ENCODE measurements at regions not wholly inside any gene's neighbourhood (a gene's known extent, or its start where the extent isn't known, plus 50 kb on each side); places are given as distances from the start of the nearest gene placed in this dataset.

DNA sequence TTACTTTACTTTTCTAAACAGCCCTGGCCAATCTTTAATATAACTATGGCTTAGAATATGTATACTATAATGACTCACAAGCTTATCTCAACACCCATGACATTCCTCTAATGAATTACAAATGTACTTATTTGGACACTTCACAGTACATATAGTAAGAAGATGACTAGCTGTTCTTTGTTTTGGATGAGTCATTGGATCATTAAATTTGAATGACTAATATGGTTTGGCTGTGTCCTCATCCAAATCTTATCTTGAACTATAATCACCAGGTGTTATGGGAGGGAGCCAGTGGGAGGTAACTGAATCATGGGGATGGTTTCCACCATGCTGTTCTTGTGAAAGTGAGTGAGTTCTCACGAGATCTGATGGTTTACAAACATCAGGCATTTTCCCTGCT lies 807.5 kb upstream of the SORCS1 start:
- 65 to 67% methylated on average over 1 of the region's 1 CpG for WGBS, 2 donors
- DNase-seq (ENCODE audit: low spot score in 2 of 2) = no peak
- no peak overlapping the region for H3K4me3 ChIP-seq
- H3K9me3 ChIP-seq = no peaks in the 10 kb centered on the region
- no peaks in the 10 kb centered on the region for H3K4me1 ChIP-seq
- no peak overlapping the region for H3K27ac ChIP-seq
- no peaks in the 10 kb centered on the region for H3K36me3 ChIP-seq
- no peaks in the 10 kb centered on the region for H3K27me3 ChIP-seq
- TF ChIP-seq POLR2A (IDR thresholded peaks at IDR 0.05) (no peak), EP300 (IDR thresholded peaks at IDR 0.05) (no peak), CTCF (IDR thresholded peaks at IDR 0.05) (no peak)

DNA sequence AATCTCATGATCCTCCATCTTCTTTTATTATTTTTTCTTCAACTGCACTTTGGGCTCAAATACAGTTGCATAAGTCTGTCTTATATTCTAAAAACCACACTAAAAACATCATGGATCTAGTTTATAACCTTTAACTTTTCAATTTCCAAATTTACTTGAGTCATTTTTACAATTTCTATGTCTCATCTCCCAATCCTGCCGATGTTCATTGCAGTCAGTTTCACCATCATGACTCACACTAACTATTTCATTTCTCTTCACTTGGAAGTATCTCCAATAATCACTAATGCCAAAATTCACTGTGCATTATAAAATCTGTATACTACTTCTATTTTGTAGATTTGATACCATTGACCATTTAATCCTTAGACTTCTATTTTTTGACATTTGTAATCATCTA lies 806.9 kb upstream of the SORCS1 start:
- no peak for TF ChIP-seq CTCF (IDR thresholded peaks at IDR 0.05)
- TF ChIP-seq POLR2A (IDR thresholded peaks at IDR 0.05) = no peak
- no peak for TF ChIP-seq EP300 (IDR thresholded peaks at IDR 0.05)
- Histone ChIP-seq H3K9me3 (no peaks in the 10 kb centered on the region), H3K4me1 (no peaks in the 10 kb centered on the region), H3K27me3 (no peaks in the 10 kb centered on the region), H3K4me3 (no peak overlapping the region), H3K36me3 (no peaks in the 10 kb centered on the region), H3K27ac (no peak overlapping the region)
- WGBS, 2 donors = 86 to 94% methylated on average over 1 of the region's 1 CpG
- DNase-seq (ENCODE audit: low spot score in 2 of 2) = no peak

GRCh38 chr10:107970512-107970911 lies 806.0 kb upstream of the SORCS1 start:
- Histone ChIP-seq H3K9me3 (no peaks in the 10 kb centered on the region), H3K36me3 (no peaks in the 10 kb centered on the region), H3K27ac (no peak overlapping the region), H3K4me1 (no peaks in the 10 kb centered on the region), H3K27me3 (no peaks in the 10 kb centered on the region), H3K4me3 (no peak overlapping the region)
- TF ChIP-seq EP300 (IDR thresholded peaks at IDR 0.05) (no peak), POLR2A (IDR thresholded peaks at IDR 0.05) (no peak), CTCF (IDR thresholded peaks at IDR 0.05) (no peak)
- 77 to 90% methylated on average over 3 of the region's 3 CpGs for WGBS, 2 donors
- no peak for DNase-seq (ENCODE audit: low spot score in 2 of 2)

DNA sequence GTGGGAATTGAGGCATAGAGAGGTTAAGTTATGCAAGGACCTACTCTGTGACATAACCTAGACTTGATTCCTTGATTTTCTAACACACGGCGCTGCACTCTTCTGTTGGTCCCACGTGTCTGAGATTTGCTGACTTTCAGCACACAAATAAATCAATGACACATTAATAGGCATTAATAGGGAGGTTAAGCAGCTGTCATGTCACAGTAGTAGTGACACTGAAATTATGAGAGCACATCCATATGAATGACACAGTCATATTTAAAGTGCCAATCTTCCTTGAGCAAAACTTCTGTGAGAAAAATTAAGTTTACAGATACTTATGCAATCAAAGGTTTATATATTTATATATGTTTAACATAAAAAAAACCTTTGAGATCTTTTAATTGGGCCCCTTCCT lies 805.4 kb upstream of the SORCS1 start:
- no peak for TF ChIP-seq CTCF (IDR thresholded peaks at IDR 0.05)
- Histone ChIP-seq H3K27ac (no peak overlapping the region), H3K4me1 (no peaks in the 10 kb centered on the region), H3K4me3 (no peak overlapping the region), H3K36me3 (no peaks in the 10 kb centered on the region), H3K27me3 (no peaks in the 10 kb centered on the region), H3K9me3 (no peaks in the 10 kb centered on the region)
- DNase-seq (ENCODE audit: low spot score in 2 of 2) = no peak
- WGBS, 2 donors = 84 to 90% methylated on average over 3 of the region's 3 CpGs

DNA sequence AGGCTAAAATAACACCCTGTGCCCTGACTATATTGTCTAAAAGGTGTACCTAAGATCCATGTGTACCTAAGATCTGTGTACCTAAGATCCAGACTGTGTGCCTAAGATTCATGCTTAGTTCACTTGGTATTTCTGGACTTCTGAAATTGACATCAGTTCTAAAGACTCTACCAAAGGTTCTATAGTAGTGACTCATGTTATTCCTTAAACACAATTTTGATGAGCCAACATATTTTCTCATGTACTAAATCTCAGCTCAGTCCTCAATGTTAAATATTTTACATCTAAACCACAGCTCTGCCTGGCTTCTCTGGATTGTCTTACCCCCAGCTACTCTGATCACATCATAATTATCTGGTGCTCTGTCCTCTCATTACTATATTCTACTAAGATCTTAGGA lies 802.3 kb upstream of the SORCS1 start:
- no peaks in the 10 kb centered on the region for H3K36me3 ChIP-seq
- H3K9me3 ChIP-seq = no peaks in the 10 kb centered on the region
- DNase-seq (ENCODE audit: low spot score in 2 of 2) = no peak
- no peaks in the 10 kb centered on the region for H3K27me3 ChIP-seq
- TF ChIP-seq CTCF (IDR thresholded peaks at IDR 0.05) (no peak), EP300 (IDR thresholded peaks at IDR 0.05) (no peak), POLR2A (IDR thresholded peaks at IDR 0.05) (no peak)
- no peaks in the 10 kb centered on the region for H3K4me1 ChIP-seq
- no peak overlapping the region for H3K4me3 ChIP-seq
- no peak overlapping the region for H3K27ac ChIP-seq

Data from tibial nerve (tissue), 4 donors.